GM18868 (cell line): ENCODE measurements at regions not wholly inside any gene's neighbourhood (a gene's known extent, or its start where the extent isn't known, plus 50 kb on each side); places are given as distances from the start of the nearest gene placed in this dataset.
"Not testable (repeated sequence)": the region's sequence is repeated elsewhere in the genome, so short reads cannot be mapped to it uniquely, and the experiment has no call there.

Experiments
- ATAC-seq: cut with Tn5 transposase; IDR thresholded peaks from one replicate; pipeline ENCODE4 v1.9.1; 2021; ENCODE audit warnings: mild to moderate bottlenecking, moderate library complexity; ENCODE audit not compliant: unreplicated experiment

- ATAC-seq, result no peak
Measured at GRCh38 chr13:32828711-32829110, 187.5 kb upstream of the KL start.

- ATAC-seq, result peak; percentile 27
Measured at GRCh38 chr13:32829269-32829668, 187.0 kb upstream of the KL start.

GRCh38 chr13:32829676-32830335 is 186.4 kb upstream of the KL start:
- peak; percentile 34 for ATAC-seq

GRCh38 chr13:32830336-32831031 is 185.7 kb upstream of the KL start:
- no peak for ATAC-seq

- no peak for ATAC-seq
Measured at GRCh38 chr13:32837307-32837972, 178.8 kb upstream of the KL start.

GRCh38 chr13:32837973-32838927 is 178.0 kb upstream of the KL start:
- no peak for ATAC-seq

GRCh38 chr13:32838945-32839344 is 177.3 kb upstream of the KL start:
- peak; percentile 74 for ATAC-seq

- ATAC-seq, result no peak
Measured at GRCh38 chr13:32840113-32840512, 176.1 kb upstream of the KL start.

GRCh38 chr13:32840989-32841713 is 175.1 kb upstream of the KL start:
- ATAC-seq, result peak; percentile 84

- ATAC-seq, result no peak
Measured at GRCh38 chr13:32845952-32846950, 170.0 kb upstream of the KL start.

- not testable (repeated sequence) for ATAC-seq
Measured at GRCh38 chr13:32847976-32848375, 168.2 kb upstream of the KL start.

GRCh38 chr13:32849369-32849768 is 166.9 kb upstream of the KL start:
- no peak for ATAC-seq

GRCh38 chr13:32850316-32851052 is 165.7 kb upstream of the KL start:
- ATAC-seq, result no peak

GRCh38 chr13:32851083-32852069 is 164.8 kb upstream of the KL start:
- ATAC-seq, result no peak

GRCh38 chr13:32852526-32852925 is 163.7 kb upstream of the KL start:
- no peak for ATAC-seq

- no peak for ATAC-seq
Measured at GRCh38 chr13:32857077-32857476, 159.1 kb upstream of the KL start.

GRCh38 chr13:32857689-32858088 is 158.5 kb upstream of the KL start:
- no peak for ATAC-seq
